ENCODE measurements at regions not wholly inside any gene's neighbourhood (a gene's known extent, or its start where the extent isn't known, plus 50 kb on each side); places are given as distances from the start of the nearest gene placed in this dataset.

- no peak for TF ChIP-seq POLR2A (IDR thresholded peaks at IDR 0.05; ENCODE audit: low read depth, low read length)
- TF ChIP-seq CTCF (IDR thresholded peaks at IDR 0.05; ENCODE audit: extremely low read depth in 1 of 2, insufficient read depth in 1 of 2, low read depth in 1 of 2, low read length in 2 of 2), result no peak
These were observed 244.5 kb upstream of the PITRM1 start for GRCh38 chr10:3417096-3417495.
